ENCODE measurements at regions not wholly inside any gene's neighbourhood (a gene's known extent, or its start where the extent isn't known, plus 50 kb on each side); places are given as distances from the start of the nearest gene placed in this dataset.

GRCh38 chr10:61847640-61848039 is 53.9 kb upstream of the ARID5B start:
- no peak overlapping the region for H2BK12ac ChIP-seq (ENCODE audit: insufficient read length, low read depth, low read length)
- H4K20me1 ChIP-seq (ENCODE audit: control insufficient read depth, insufficient read depth, insufficient read length), result no peaks in the 10 kb centered on the region
- Mint-ChIP-seq H3K36me3 (ENCODE audit: insufficient read depth in 1 of 3, low read depth in 3 of 3) (no peaks in the 10 kb centered on the region), H3K9me3 (no peaks in the 10 kb centered on the region; a peak in 1 of 5 replicates), H3K4me3 (no peak overlapping the region), H3K27me3 (ENCODE audit: low read depth) (peaks cover 57% of the 10 kb centered on the region), H3K4me1 (peaks cover 12 to 16% of the 10 kb centered on the region in 2 experiments), H3K27ac (no peak overlapping the region)
- no peak overlapping the region for H3K14ac ChIP-seq (ENCODE audit: insufficient read depth, low read length)
- no peak overlapping the region for H2AFZ ChIP-seq (ENCODE audit: low read length)
- no peaks in the 10 kb centered on the region for H3K79me1 ChIP-seq (ENCODE audit: insufficient read depth, low read depth, low read length, poor library complexity, severe bottlenecking)
- H4K8ac ChIP-seq (replicated peaks; ENCODE audit: insufficient read length, low read depth, low read length), result no peak overlapping the region
- H3K79me2 ChIP-seq (ENCODE audit: insufficient read depth, low read length), result no peaks in the 10 kb centered on the region
- H2BK120ac ChIP-seq (ENCODE audit: low read depth, low read length, poor library complexity, severe bottlenecking), result no peak overlapping the region
- no peak overlapping the region for H2BK5ac ChIP-seq (ENCODE audit: insufficient read length, low read length)
- peaks cover 8% of the 10 kb centered on the region; the same call in 1 of the 2 replicates for H3K27me3 ChIP-seq (ENCODE audit: insufficient read depth, low read length)
- H4K91ac ChIP-seq (ENCODE audit: insufficient read length, low read depth, low read length), result no peak overlapping the region
- no peak overlapping the region for H4K5ac ChIP-seq (ENCODE audit: insufficient read length, low read depth, low read length)
- H3K27ac ChIP-seq (ENCODE audit: insufficient read length, low read depth, low read length), result no peak overlapping the region
- H3K4me1 ChIP-seq (ENCODE audit: insufficient read depth, low read length), result peaks cover 5% of the 10 kb centered on the region
- H3K4me2 ChIP-seq (ENCODE audit: insufficient read depth, insufficient read length, low read length), result no peak overlapping the region
- H3K9ac ChIP-seq (ENCODE audit: extremely low read depth, insufficient read length, low read length), result no peak overlapping the region
- no peak overlapping the region for H3T11ph ChIP-seq (ENCODE audit: low read length)
- no peaks in the 10 kb centered on the region for H3K23me2 ChIP-seq (ENCODE audit: insufficient read length, low read depth, low read length, poor library complexity, severe bottlenecking)
- no peak overlapping the region for H2BK20ac ChIP-seq (ENCODE audit: low read depth, low read length, poor library complexity, severe bottlenecking)
- H3K9me3 ChIP-seq (ENCODE audit: control insufficient read depth, low read depth, low read length), result no peaks in the 10 kb centered on the region
- no peak overlapping the region for H3K4ac ChIP-seq (ENCODE audit: low read depth, low read length)
- H3K23ac ChIP-seq (ENCODE audit: insufficient read length, low read depth, low read length), result no peak overlapping the region
- TF ChIP-seq CTCF (conservative IDR thresholded peaks at IDR 0.05), result no peak
- H2AK5ac ChIP-seq (ENCODE audit: insufficient read length, low read length), result no peak overlapping the region
- whole genome bisulfite sequencing (ENCODE audit: extremely low coverage, insufficient read length, low lambda C conversion rate), result no CpG with 5 or more reads among the region's 2 CpGs
- no peak overlapping the region for H3K56ac ChIP-seq (ENCODE audit: insufficient read length, low read depth, low read length)
- no peak overlapping the region for H3K18ac ChIP-seq (ENCODE audit: insufficient read length, low read depth, low read length)
- no peak overlapping the region for H2BK15ac ChIP-seq (ENCODE audit: low read depth, low read length)
- DNase-seq, result no peak
